Nephron (organoid): ENCODE measurements at regions not wholly inside any gene's neighbourhood (a gene's known extent, or its start where the extent isn't known, plus 50 kb on each side); places are given as distances from the start of the nearest gene placed in this dataset.

ENCODE experiments used
- H3K27ac Mint-ChIP-seq, 3 experiments: 2 replicates each; pipeline ENCODE4 v1.8.0; 2020; ENCODE audit warnings: mixed read lengths in 3 of 3, mild to moderate bottlenecking in 2 of 3, moderate library complexity in 1 of 3
- H3K27me3 Mint-ChIP-seq: 2 replicates; pipeline ENCODE4 v1.8.0; 2021; ENCODE audit warnings: low read depth, mild to moderate bottlenecking, moderate library complexity, mixed read lengths
- H3K36me3 Mint-ChIP-seq: 2 replicates; pipeline ENCODE4 v1.8.0; 2020; ENCODE audit warnings: low read depth, mixed read lengths
- H3K4me1 Mint-ChIP-seq: 2 replicates; pipeline ENCODE4 v1.8.0; 2020; ENCODE audit warnings: mixed read lengths
- H3K4me3 Mint-ChIP-seq, 3 experiments: 2 replicates each; pipeline ENCODE4 v1.8.0; 2020; ENCODE audit warnings: mild to moderate bottlenecking in 3 of 3, mixed read lengths in 3 of 3, moderate library complexity in 2 of 3
- H3K9me3 Mint-ChIP-seq: 2 replicates; pipeline ENCODE4 v1.8.0; 2020; ENCODE audit warnings: mixed read lengths
- TF ChIP-seq, protein P1 (sequence below), 3 experiments: fragments of 200-600 bp; sonication (generic); IDR thresholded peaks; one replicate each; pipeline ENCODE4 v1.5.0; 2021; ENCODE audit warnings: antibody characterized with exemption in 3 of 3; ENCODE audit not compliant: unreplicated experiment in 3 of 3

DNA sequence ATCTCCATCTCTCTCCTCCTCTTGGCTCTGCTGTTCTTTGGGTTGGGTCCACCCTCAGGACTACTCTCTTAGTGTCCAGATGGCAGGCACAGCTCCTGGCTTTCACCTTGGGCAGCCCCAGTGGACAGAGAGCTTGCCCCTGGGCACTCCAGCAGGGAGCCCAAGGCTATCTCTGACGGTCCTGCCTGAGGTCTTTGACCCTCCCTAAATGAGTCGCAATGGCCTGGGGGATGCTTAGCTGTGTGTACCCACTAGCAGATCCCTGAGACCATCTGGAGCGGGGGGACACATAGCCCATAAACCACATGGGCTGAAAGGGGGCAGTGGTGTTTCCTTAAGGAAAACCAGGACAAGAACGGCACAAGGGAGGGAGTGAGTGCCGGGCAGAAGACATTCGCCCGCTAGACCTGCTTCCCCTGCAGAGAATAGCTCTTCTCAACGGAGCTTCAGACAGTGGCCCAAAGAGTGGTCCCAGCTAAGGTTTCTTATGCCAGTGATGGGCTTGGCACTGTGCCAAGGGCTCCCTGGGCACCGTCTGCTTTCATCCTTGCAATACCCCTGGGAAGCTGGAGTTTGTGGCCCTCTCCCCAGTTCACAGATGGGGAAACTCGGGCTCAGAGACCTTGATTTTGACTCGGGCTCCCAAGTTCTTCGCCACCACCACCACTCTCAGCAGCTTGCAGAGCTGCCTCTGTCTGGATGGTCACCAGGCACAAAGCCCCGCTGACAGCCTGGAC lies 53.9 kb upstream of the ANO1 start:
- H3K36me3 Mint-ChIP-seq, result no peaks in the 10 kb centered on the region
- TF ChIP-seq, protein P1, sequence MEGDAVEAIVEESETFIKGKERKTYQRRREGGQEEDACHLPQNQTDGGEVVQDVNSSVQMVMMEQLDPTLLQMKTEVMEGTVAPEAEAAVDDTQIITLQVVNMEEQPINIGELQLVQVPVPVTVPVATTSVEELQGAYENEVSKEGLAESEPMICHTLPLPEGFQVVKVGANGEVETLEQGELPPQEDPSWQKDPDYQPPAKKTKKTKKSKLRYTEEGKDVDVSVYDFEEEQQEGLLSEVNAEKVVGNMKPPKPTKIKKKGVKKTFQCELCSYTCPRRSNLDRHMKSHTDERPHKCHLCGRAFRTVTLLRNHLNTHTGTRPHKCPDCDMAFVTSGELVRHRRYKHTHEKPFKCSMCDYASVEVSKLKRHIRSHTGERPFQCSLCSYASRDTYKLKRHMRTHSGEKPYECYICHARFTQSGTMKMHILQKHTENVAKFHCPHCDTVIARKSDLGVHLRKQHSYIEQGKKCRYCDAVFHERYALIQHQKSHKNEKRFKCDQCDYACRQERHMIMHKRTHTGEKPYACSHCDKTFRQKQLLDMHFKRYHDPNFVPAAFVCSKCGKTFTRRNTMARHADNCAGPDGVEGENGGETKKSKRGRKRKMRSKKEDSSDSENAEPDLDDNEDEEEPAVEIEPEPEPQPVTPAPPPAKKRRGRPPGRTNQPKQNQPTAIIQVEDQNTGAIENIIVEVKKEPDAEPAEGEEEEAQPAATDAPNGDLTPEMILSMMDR (IDR thresholded peaks at IDR 0.05; ENCODE audit: unreplicated experiment in 3 of 3), result no peak
- peaks cover 7% of the 10 kb centered on the region for H3K9me3 Mint-ChIP-seq
- H3K27me3 Mint-ChIP-seq, result no peaks in the 10 kb centered on the region
- no peak overlapping the region for H3K4me3 Mint-ChIP-seq
- H3K4me1 Mint-ChIP-seq, result peaks cover 17% of the 10 kb centered on the region
- H3K27ac Mint-ChIP-seq, result no peak overlapping the region

DNA sequence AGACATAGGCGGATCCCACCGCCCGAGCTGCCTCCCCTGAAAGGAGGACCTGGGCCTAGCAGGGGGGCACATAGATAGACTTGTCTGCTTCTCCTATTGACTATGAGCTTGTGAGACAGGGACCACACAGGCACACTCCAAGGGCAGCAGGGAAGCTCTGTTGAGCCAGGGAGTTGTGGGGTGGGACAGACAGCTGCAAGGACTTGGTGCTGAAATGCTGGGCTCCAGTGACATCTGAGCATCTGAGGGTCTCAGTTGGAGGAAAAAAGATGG lies 53.4 kb upstream of the ANO1 start:
- no peaks in the 10 kb centered on the region for H3K36me3 Mint-ChIP-seq
- H3K27ac Mint-ChIP-seq, result no peak overlapping the region
- TF ChIP-seq, protein P1 (IDR thresholded peaks at IDR 0.05; ENCODE audit: unreplicated experiment in 3 of 3), result no peak
- no peaks in the 10 kb centered on the region for H3K27me3 Mint-ChIP-seq
- peaks cover 19% of the 10 kb centered on the region for H3K4me1 Mint-ChIP-seq
- H3K9me3 Mint-ChIP-seq, result peaks cover 7% of the 10 kb centered on the region
- no peak overlapping the region for H3K4me3 Mint-ChIP-seq

DNA sequence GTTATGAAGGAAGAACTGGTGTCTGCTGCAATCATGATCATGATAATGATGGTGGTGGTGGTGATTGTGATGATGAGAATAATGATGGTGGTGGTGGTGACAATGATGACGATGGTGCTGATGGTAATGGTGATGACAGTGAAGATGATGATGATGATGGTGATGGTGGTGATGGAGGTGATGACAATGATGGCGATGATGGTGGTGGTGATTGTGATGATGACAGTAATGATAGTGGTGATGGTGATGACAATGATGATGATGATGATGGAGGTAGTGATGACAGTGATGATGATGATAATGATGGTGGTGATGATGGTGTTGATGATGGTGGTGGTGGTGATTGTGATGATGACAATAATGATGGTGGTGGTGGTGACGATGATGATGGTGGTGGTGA lies 52.8 kb upstream of the ANO1 start:
- Mint-ChIP-seq H3K9me3 (peaks cover 7% of the 10 kb centered on the region), H3K36me3 (no peaks in the 10 kb centered on the region), H3K27me3 (no peaks in the 10 kb centered on the region), H3K4me3 (no peak overlapping the region), H3K4me1 (peaks cover 17% of the 10 kb centered on the region), H3K27ac (no peak overlapping the region)
- TF ChIP-seq, protein P1 (IDR thresholded peaks at IDR 0.05; ENCODE audit: unreplicated experiment in 3 of 3), result no peak

DNA sequence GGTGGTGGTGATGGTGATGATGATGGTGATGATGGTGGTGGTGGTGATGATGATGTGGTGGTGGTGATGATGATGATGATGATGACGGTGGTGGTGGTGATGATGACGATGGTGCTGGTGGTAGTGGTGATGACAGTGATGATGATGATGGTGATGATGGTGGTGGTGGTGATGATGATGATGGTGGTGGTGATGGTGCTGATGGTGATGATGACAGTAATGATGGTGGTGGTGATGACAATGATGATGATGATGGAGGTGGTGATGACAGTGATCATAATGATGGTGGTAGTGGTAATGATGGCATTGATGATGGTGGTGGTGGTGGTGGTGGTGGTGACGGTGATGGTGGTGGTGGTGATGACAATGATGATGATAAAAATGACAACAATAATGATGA lies 52.1 kb upstream of the ANO1 start:
- peaks cover 10% of the 10 kb centered on the region for H3K4me1 Mint-ChIP-seq
- no peak overlapping the region for H3K4me3 Mint-ChIP-seq
- H3K36me3 Mint-ChIP-seq, result no peaks in the 10 kb centered on the region
- H3K9me3 Mint-ChIP-seq, result peaks cover 7% of the 10 kb centered on the region
- TF ChIP-seq, protein P1 (IDR thresholded peaks at IDR 0.05; ENCODE audit: unreplicated experiment in 3 of 3), result no peak
- H3K27ac Mint-ChIP-seq, result no peak overlapping the region
- no peaks in the 10 kb centered on the region for H3K27me3 Mint-ChIP-seq

DNA sequence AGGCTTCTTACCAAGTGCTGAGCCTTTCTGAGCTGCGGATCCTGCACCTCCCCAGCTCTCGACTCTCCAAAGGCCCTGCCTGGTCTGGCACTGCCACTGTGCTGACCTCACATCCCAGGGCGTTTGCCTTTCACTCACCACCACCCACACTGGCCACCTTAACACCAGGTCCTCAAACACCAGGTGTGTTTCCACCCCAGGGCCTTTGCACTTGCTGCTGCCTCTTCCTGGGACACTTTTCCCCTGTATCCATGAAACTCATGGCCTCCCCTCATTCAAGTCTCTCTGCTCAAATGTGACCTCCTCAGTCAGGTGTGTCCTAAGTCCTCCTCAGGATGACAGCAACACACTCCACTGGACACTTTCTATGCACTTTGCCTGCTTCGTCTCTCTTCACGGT lies 51.4 kb upstream of the ANO1 start:
- peaks cover 7% of the 10 kb centered on the region for H3K4me1 Mint-ChIP-seq

DNA sequence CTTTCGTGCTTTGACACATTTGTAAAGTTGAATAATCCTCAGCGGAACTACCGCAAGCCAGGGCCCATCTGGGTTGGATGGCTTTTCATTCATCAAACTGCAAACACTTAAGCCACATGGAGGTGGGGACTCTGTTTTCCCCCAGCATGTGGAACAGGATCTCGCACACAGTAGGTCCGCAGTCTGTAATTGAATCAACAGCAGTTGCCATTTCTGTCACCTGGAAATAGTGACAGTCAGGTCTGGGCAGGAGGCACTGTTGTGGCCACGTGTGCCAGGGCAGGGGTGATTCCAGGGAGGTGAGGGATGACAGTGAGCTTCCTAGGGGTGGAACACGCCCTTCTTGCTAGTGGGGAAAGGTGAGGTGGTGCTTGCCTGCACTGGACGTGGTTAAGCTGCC lies 50.7 kb upstream of the ANO1 start:
- H3K4me1 Mint-ChIP-seq, result peaks cover 7% of the 10 kb centered on the region
- H3K4me3 Mint-ChIP-seq, result no peak overlapping the region
- no peaks in the 10 kb centered on the region for H3K36me3 Mint-ChIP-seq
- TF ChIP-seq, protein P1 (IDR thresholded peaks at IDR 0.05; ENCODE audit: unreplicated experiment in 3 of 3), result no peak
- peaks cover 7% of the 10 kb centered on the region for H3K9me3 Mint-ChIP-seq
- H3K27ac Mint-ChIP-seq, result no peak overlapping the region
- peaks cover under 1% of the 10 kb centered on the region for H3K27me3 Mint-ChIP-seq

More for the DNA sequence above, 51.4 kb upstream of the ANO1 start:
- H3K27ac Mint-ChIP-seq, result no peak overlapping the region
- H3K27me3 Mint-ChIP-seq, result no peaks in the 10 kb centered on the region
- H3K36me3 Mint-ChIP-seq, result no peaks in the 10 kb centered on the region
- H3K4me3 Mint-ChIP-seq, result no peak overlapping the region
- TF ChIP-seq, protein P1 (IDR thresholded peaks at IDR 0.05; ENCODE audit: unreplicated experiment in 3 of 3), result no peak
- H3K9me3 Mint-ChIP-seq, result peaks cover 7% of the 10 kb centered on the region
